ENCODE measurements at regions not wholly inside any gene's neighbourhood (a gene's known extent, or its start where the extent isn't known, plus 50 kb on each side); places are given as distances from the start of the nearest gene placed in this dataset.

DNA sequence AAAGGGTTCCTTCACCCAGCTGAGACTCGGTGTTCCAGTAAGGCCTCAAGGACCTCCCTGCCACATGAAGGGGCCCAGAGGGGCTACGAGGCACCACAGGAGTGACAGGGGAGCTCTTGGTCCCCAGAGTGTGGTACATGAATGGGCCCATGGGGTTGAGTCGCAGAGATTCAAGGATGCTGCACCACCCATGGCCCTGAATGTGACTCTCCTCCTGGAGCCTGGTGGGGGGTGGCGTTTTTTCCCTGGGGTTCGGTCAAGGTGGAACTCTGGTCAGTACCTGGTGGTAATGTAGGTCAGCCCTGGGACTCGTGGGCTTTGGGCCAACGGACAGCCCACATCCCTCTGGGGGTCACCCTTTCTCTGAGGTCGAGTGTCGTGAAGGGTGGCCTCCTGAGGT lies 204.0 kb downstream of the UBE3A start:
- DNase-seq (ENCODE audit: extremely low spot score) = no peak
- ChIA-PET POLR2A (no interaction called here), CTCF (no interaction called here)

GRCh38 chr15:25235391-25235790 lies 203.4 kb downstream of the UBE3A start:
- POLR2A ChIA-PET = no interaction called here
- no peak for TF ChIP-seq NFRKB (IDR thresholded peaks at IDR 0.05)
- no peak for TF ChIP-seq TARDBP (IDR thresholded peaks at IDR 0.05)
- TF ChIP-seq SUZ12 (IDR thresholded peaks at IDR 0.05) = no peak
- TF ChIP-seq FOXK2 (IDR thresholded peaks at IDR 0.05) = no peak
- TF ChIP-seq LEF1 (IDR thresholded peaks at IDR 0.05; ENCODE audit: borderline replicate concordance) = no peak
- TF ChIP-seq FOXA1 (IDR thresholded peaks at IDR 0.05) = no peak
- TF ChIP-seq ARNT (IDR thresholded peaks at IDR 0.05) = no peak
- TF ChIP-seq CTBP1 (IDR thresholded peaks at IDR 0.05; ENCODE audit: borderline replicate concordance) = no peak
- TF ChIP-seq ELF4 (IDR thresholded peaks at IDR 0.05) = no peak
- no peak for TF ChIP-seq FOXM1 (IDR thresholded peaks at IDR 0.05; ENCODE audit: borderline replicate concordance)
- TF ChIP-seq SP1 (IDR thresholded peaks at IDR 0.05) = no peak
- TF ChIP-seq L3MBTL2 (conservative IDR thresholded peaks at IDR 0.05) = no peak
- TF ChIP-seq, protein P1, sequence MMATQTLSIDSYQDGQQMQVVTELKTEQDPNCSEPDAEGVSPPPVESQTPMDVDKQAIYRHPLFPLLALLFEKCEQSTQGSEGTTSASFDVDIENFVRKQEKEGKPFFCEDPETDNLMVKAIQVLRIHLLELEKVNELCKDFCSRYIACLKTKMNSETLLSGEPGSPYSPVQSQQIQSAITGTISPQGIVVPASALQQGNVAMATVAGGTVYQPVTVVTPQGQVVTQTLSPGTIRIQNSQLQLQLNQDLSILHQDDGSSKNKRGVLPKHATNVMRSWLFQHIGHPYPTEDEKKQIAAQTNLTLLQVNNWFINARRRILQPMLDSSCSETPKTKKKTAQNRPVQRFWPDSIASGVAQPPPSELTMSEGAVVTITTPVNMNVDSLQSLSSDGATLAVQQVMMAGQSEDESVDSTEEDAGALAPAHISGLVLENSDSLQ (IDR thresholded peaks at IDR 0.05) = no peak
- TF ChIP-seq ZNF384 (IDR thresholded peaks at IDR 0.05) = no peak
- no peak for TF ChIP-seq BHLHE40 (IDR thresholded peaks at IDR 0.05; ENCODE audit: borderline replicate concordance)
- no peak for TF ChIP-seq HDGF (IDR thresholded peaks at IDR 0.05; ENCODE audit: borderline replicate concordance)
- CTCF ChIA-PET = no interaction called here
- DNase-seq (ENCODE audit: extremely low spot score) = no peak

More for the DNA sequence above, 204.0 kb downstream of the UBE3A start:
- TF ChIP-seq HDGF (IDR thresholded peaks at IDR 0.05; ENCODE audit: borderline replicate concordance) (no peak), ELF4 (IDR thresholded peaks at IDR 0.05) (no peak), TARDBP (IDR thresholded peaks at IDR 0.05) (no peak), BHLHE40 (IDR thresholded peaks at IDR 0.05; ENCODE audit: borderline replicate concordance) (no peak)

GRCh38 chr15:25236143-25236860 lies 202.5 kb downstream of the UBE3A start:
- no peak for TF ChIP-seq FOXK2 (IDR thresholded peaks at IDR 0.05)
- TF ChIP-seq ELF4 (IDR thresholded peaks at IDR 0.05) = no peak
- no peak for TF ChIP-seq HDGF (IDR thresholded peaks at IDR 0.05; ENCODE audit: borderline replicate concordance)
- TF ChIP-seq TARDBP (IDR thresholded peaks at IDR 0.05) = no peak
- TF ChIP-seq ARNT (IDR thresholded peaks at IDR 0.05) = no peak
- TF ChIP-seq CTBP1 (IDR thresholded peaks at IDR 0.05; ENCODE audit: borderline replicate concordance) = no peak
- TF ChIP-seq FOXM1 (IDR thresholded peaks at IDR 0.05; ENCODE audit: borderline replicate concordance) = no peak
- no peak for TF ChIP-seq NFRKB (IDR thresholded peaks at IDR 0.05)
- TF ChIP-seq FOXA1 (IDR thresholded peaks at IDR 0.05) = no peak
- TF ChIP-seq SUZ12 (IDR thresholded peaks at IDR 0.05) = no peak
- no peak for TF ChIP-seq SP1 (IDR thresholded peaks at IDR 0.05)
- CTCF ChIA-PET = no interaction called here
- DNase-seq (ENCODE audit: extremely low spot score) = no peak
- POLR2A ChIA-PET = no interaction called here

GRCh38 chr15:25236861-25237155 lies 202.0 kb downstream of the UBE3A start:
- no peak for TF ChIP-seq BHLHE40 (IDR thresholded peaks at IDR 0.05; ENCODE audit: borderline replicate concordance)
- no peak for TF ChIP-seq TARDBP (IDR thresholded peaks at IDR 0.05)
- no peak for TF ChIP-seq ARNT (IDR thresholded peaks at IDR 0.05)
- TF ChIP-seq FOXK2 (IDR thresholded peaks at IDR 0.05) = no peak
- TF ChIP-seq, protein P1 (IDR thresholded peaks at IDR 0.05) = no peak
- TF ChIP-seq NFRKB (IDR thresholded peaks at IDR 0.05) = no peak
- no peak for TF ChIP-seq SUZ12 (IDR thresholded peaks at IDR 0.05)
- TF ChIP-seq ELF4 (IDR thresholded peaks at IDR 0.05) = no peak
- no peak for TF ChIP-seq HDGF (IDR thresholded peaks at IDR 0.05; ENCODE audit: borderline replicate concordance)
- TF ChIP-seq FOXA1 (IDR thresholded peaks at IDR 0.05) = no peak
- TF ChIP-seq ZNF384 (IDR thresholded peaks at IDR 0.05) = no peak
- no peak for TF ChIP-seq LEF1 (IDR thresholded peaks at IDR 0.05; ENCODE audit: borderline replicate concordance)
- no peak for TF ChIP-seq L3MBTL2 (conservative IDR thresholded peaks at IDR 0.05)
- POLR2A ChIA-PET = no interaction called here
- no peak for DNase-seq (ENCODE audit: extremely low spot score)
- CTCF ChIA-PET = no interaction called here

DNA sequence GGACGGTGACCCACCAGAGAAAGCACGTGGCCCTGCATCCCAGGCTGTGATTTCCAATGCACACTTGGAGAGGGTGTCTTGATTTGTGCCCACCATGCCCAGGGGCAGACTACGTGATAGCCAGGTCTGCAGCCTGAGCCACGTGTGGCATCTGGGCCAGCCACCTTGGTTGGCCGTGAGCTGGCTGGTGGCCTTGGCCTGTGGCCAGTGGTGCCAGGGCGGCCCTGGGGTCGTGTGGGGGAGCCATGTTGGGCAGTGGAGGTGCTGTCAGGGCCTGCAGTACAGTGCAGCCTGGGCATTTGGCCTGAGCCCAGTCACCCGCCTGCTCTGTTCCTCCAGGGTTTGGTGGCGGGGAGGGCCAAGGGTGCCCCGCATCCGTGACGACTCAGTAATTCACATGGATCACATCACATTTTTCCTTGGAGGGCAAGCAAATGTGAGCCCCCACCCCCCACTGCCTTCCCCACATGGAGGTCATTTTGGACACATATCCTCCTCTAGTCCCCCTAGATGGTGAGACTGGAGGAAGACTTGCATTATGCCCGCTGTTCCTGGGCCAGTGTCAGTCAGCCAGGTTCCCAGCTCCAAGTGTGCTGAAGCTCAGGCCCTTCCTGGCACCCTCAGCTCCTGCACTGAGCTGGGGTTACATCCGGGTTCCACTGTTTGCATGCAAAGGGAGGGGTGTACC lies 201.4 kb downstream of the UBE3A start:
- DNase-seq (ENCODE audit: extremely low spot score) = no peak
- no peak for TF ChIP-seq HDGF (IDR thresholded peaks at IDR 0.05; ENCODE audit: borderline replicate concordance)
- TF ChIP-seq LEF1 (IDR thresholded peaks at IDR 0.05; ENCODE audit: borderline replicate concordance) = no peak
- TF ChIP-seq TARDBP (IDR thresholded peaks at IDR 0.05) = no peak
- no peak for TF ChIP-seq L3MBTL2 (conservative IDR thresholded peaks at IDR 0.05)
- TF ChIP-seq SP1 (IDR thresholded peaks at IDR 0.05) = no peak
- no peak for TF ChIP-seq FOXA1 (IDR thresholded peaks at IDR 0.05)
- TF ChIP-seq FOXK2 (IDR thresholded peaks at IDR 0.05) = no peak
- TF ChIP-seq ZNF384 (IDR thresholded peaks at IDR 0.05) = no peak
- TF ChIP-seq ELF4 (IDR thresholded peaks at IDR 0.05) = no peak
- ChIA-PET CTCF (no interaction called here), POLR2A (no interaction called here)

- POLR2A ChIA-PET = no interaction called here
- DNase-seq (ENCODE audit: extremely low spot score) = no peak
- CTCF ChIA-PET = no interaction called here
- no peak for TF ChIP-seq ELF4 (IDR thresholded peaks at IDR 0.05)
- TF ChIP-seq SUZ12 (IDR thresholded peaks at IDR 0.05) = no peak
- TF ChIP-seq NFRKB (IDR thresholded peaks at IDR 0.05) = no peak
- no peak for TF ChIP-seq HDGF (IDR thresholded peaks at IDR 0.05; ENCODE audit: borderline replicate concordance)
- TF ChIP-seq FOXK2 (IDR thresholded peaks at IDR 0.05) = no peak
- TF ChIP-seq, protein P1 (IDR thresholded peaks at IDR 0.05) = no peak
Measured at GRCh38 chr15:25238126-25238525, 200.7 kb downstream of the UBE3A start.
